H9 (cell line): ENCODE measurements at regions not wholly inside any gene's neighbourhood (a gene's known extent, or its start where the extent isn't known, plus 50 kb on each side); places are given as distances from the start of the nearest gene placed in this dataset.

Experiments
- DNase-seq: peaks from one replicate; pipeline ENCODE4 v3.0.0-alpha.2; 2017
- H2AFZ ChIP-seq: one replicate; pipeline ENCODE4 v1.6.1; 2013; ENCODE audit warnings: mild to moderate bottlenecking, low read length, control low read depth, moderate library complexity
- H2AK5ac ChIP-seq: 2 replicates; pipeline ENCODE4 v1.6.1; 2013; ENCODE audit warnings: low read length, control low read depth, mixed read lengths; ENCODE audit not compliant: insufficient read length
- H2BK120ac ChIP-seq: one replicate; pipeline ENCODE4 v1.6.1; 2013; ENCODE audit warnings: low read depth, mild to moderate bottlenecking, low read length, control low read depth, inconsistent platforms; ENCODE audit not compliant: poor library complexity, severe bottlenecking
- H2BK12ac ChIP-seq: 2 replicates; pipeline ENCODE4 v1.6.1; 2013; ENCODE audit warnings: low read length, control low read depth, mixed read lengths, low read depth; ENCODE audit not compliant: insufficient read length
- H2BK15ac ChIP-seq: 2 replicates; pipeline ENCODE4 v1.6.1; 2013; ENCODE audit warnings: low read depth, low read length, control low read depth
- H2BK20ac ChIP-seq: one replicate; pipeline ENCODE4 v1.6.1; 2013; ENCODE audit warnings: low read depth, mild to moderate bottlenecking, low read length, control low read depth, inconsistent platforms; ENCODE audit not compliant: poor library complexity, severe bottlenecking
- H2BK5ac ChIP-seq: 2 replicates; pipeline ENCODE4 v1.6.1; 2013; ENCODE audit warnings: low read length, control low read depth, mixed read lengths; ENCODE audit not compliant: insufficient read length
- H3K14ac ChIP-seq: 2 replicates; pipeline ENCODE4 v1.6.1; 2013; ENCODE audit warnings: low read length, control low read depth; ENCODE audit not compliant: insufficient read depth
- H3K18ac ChIP-seq: 2 replicates; pipeline ENCODE4 v1.6.1; 2013; ENCODE audit warnings: low read depth, mild to moderate bottlenecking, mixed read lengths, low read length, control low read depth; ENCODE audit not compliant: insufficient read length
- H3K23ac ChIP-seq: 2 replicates; pipeline ENCODE4 v1.6.1; 2013; ENCODE audit warnings: low read length, control low read depth, mixed read lengths, low read depth; ENCODE audit not compliant: insufficient read length
- H3K23me2 ChIP-seq: 2 replicates; pipeline ENCODE4 v1.6.1; 2013; ENCODE audit warnings: low read depth, mild to moderate bottlenecking, mixed read lengths, low read length, control low read depth; ENCODE audit not compliant: insufficient read length, poor library complexity, severe bottlenecking
- H3K27ac ChIP-seq: 2 replicates; pipeline ENCODE4 v1.5.1; 2013; ENCODE audit warnings: low read length, control low read depth, mixed read lengths, low read depth; ENCODE audit not compliant: insufficient read length
- H3K27me3 ChIP-seq: 2 replicates; pipeline ENCODE4 v1.6.1; 2013; ENCODE audit warnings: low read length, control low read depth, inconsistent platforms; ENCODE audit not compliant: insufficient read depth
- H3K4ac ChIP-seq: 2 replicates; pipeline ENCODE4 v1.6.1; 2013; ENCODE audit warnings: low read depth, mild to moderate bottlenecking, control low read depth, inconsistent platforms, low read length, moderate library complexity
- H3K4me1 ChIP-seq: 2 replicates; pipeline ENCODE4 v1.6.1; 2013; ENCODE audit warnings: low read length, control low read depth, inconsistent platforms; ENCODE audit not compliant: insufficient read depth
- H3K4me2 ChIP-seq: 2 replicates; pipeline ENCODE4 v1.6.1; 2013; ENCODE audit warnings: low read length, control low read depth, mixed read lengths; ENCODE audit not compliant: insufficient read length, insufficient read depth
- H3K56ac ChIP-seq: 2 replicates; pipeline ENCODE4 v1.6.1; 2013; ENCODE audit warnings: low read depth, mild to moderate bottlenecking, mixed read lengths, low read length, control low read depth; ENCODE audit not compliant: insufficient read length
- H3K79me1 ChIP-seq: 2 replicates; pipeline ENCODE4 v1.6.1; 2013; ENCODE audit warnings: low read depth, mild to moderate bottlenecking, moderate library complexity, low read length, control low read depth, inconsistent platforms; ENCODE audit not compliant: insufficient read depth, poor library complexity, severe bottlenecking
- H3K79me2 ChIP-seq: 2 replicates; pipeline ENCODE4 v1.6.1; 2013; ENCODE audit warnings: low read length, control low read depth, inconsistent platforms; ENCODE audit not compliant: insufficient read depth
- H3K9ac ChIP-seq: 2 replicates; pipeline ENCODE4 v1.6.1; 2013; ENCODE audit warnings: low read length, control low read depth, mixed read lengths; ENCODE audit not compliant: insufficient read length; ENCODE audit errors: extremely low read depth
- H3K9me3 ChIP-seq: one replicate; pipeline ENCODE4 v1.6.1; 2013; ENCODE audit warnings: low read depth, low read length, inconsistent platforms; ENCODE audit not compliant: control insufficient read depth
- H3T11ph ChIP-seq: one replicate; pipeline ENCODE4 v1.6.1; 2013; ENCODE audit warnings: mild to moderate bottlenecking, low read length, control low read depth, inconsistent platforms
- H4K20me1 ChIP-seq: one replicate; pipeline ENCODE4 v1.6.1; 2013; ENCODE audit not compliant: control insufficient read depth, insufficient read length, insufficient read depth
- H4K5ac ChIP-seq: 2 replicates; pipeline ENCODE4 v1.6.1; 2013; ENCODE audit warnings: low read depth, mild to moderate bottlenecking, mixed read lengths, low read length, control low read depth; ENCODE audit not compliant: insufficient read length
- H4K8ac ChIP-seq: replicated peaks from 2 replicates; pipeline ENCODE4 v1.6.1; 2013; ENCODE audit warnings: low read length, control low read depth, mixed read lengths, low read depth; ENCODE audit not compliant: insufficient read length
- H4K91ac ChIP-seq: 2 replicates; pipeline ENCODE4 v1.6.1; 2013; ENCODE audit warnings: low read depth, mild to moderate bottlenecking, moderate library complexity, mixed read lengths, low read length, control low read depth; ENCODE audit not compliant: insufficient read length
- H3K27ac Mint-ChIP-seq, 3 experiments: 2 replicates in 2 of 3; 3 replicates in 1 of 3; pipeline ENCODE4 v1.8.0; 2020 to 2021; ENCODE audit warnings: mixed read lengths in 3 of 3, mild to moderate bottlenecking in 1 of 3, moderate library complexity in 1 of 3
- H3K27me3 Mint-ChIP-seq: 2 replicates; pipeline ENCODE4 v1.8.0; 2021; ENCODE audit warnings: low read depth, mild to moderate bottlenecking, moderate library complexity, mixed read lengths
- H3K36me3 Mint-ChIP-seq, 3 experiments: 2 replicates in 2 of 3; 3 replicates in 1 of 3; pipeline ENCODE4 v1.8.0; 2020 to 2021; ENCODE audit warnings: low read depth in 3 of 3, mixed read lengths in 3 of 3; ENCODE audit not compliant: insufficient read depth in 1 of 3
- H3K4me1 Mint-ChIP-seq, 2 experiments: 2 replicates each; pipeline ENCODE4 v1.8.0; 2020; ENCODE audit warnings: mixed read lengths in 2 of 2
- H3K4me3 Mint-ChIP-seq, 2 experiments: 2 replicates in 1 of 2; 3 replicates in 1 of 2; pipeline ENCODE4 v1.8.0; 2020 to 2021; ENCODE audit warnings: mild to moderate bottlenecking in 2 of 2, mixed read lengths in 2 of 2, moderate library complexity in 1 of 2
- H3K9me3 Mint-ChIP-seq, 2 experiments: 2 replicates in 1 of 2; 3 replicates in 1 of 2; pipeline ENCODE4 v1.8.0; 2020; ENCODE audit warnings: mild to moderate bottlenecking in 2 of 2, mixed read lengths in 2 of 2, moderate library complexity in 1 of 2
- WGBS: extraction: QIAGEN DNeasy Blood & Tissue Kit; methylation state at CpG from one replicate; pipeline ENCODE4 v1.1.7; 2013; ENCODE audit warnings: missing lambda C conversion rate, low lambda C conversion rate, mixed read lengths; ENCODE audit not compliant: insufficient read length; ENCODE audit errors: extremely low coverage; 5-methylcytosine and 5-hydroxymethylcytosine counted together
- TF ChIP-seq, protein P1 (sequence below): fragments of 200-600 bp; sonication (generic); conservative IDR thresholded peaks from 3 replicates; pipeline ENCODE4 v1.8.0; 2021; ENCODE audit warnings: antibody characterized with exemption, mild to moderate bottlenecking

DNA sequence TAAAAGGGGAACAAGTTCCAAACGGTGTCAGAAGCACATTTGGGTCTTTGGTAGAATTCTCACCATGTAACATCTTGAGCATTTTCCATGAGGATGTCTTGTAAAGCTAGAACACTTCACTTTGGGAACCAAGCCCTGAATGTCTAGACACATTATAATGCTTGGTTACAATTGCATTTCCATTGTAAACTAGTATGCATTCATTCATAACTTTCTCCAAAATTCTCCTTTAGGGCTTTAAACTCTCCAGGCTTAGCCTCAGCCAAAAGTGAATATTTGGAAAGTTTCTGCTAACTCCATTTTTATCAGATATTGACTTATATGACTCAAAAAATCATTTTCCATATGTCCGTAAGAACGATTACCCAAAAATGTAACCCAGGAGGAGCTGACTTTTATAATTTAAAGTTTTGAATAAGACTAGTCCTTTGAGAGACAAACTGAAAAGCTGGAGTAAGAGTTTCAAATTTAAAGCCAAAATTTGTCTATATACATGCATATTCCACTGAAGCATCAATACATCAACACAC is 1170.4 kb downstream of the EFNB2 start:
- Histone ChIP-seq H4K8ac (no peak overlapping the region), H2BK5ac (no peak overlapping the region), H3K4ac (no peak overlapping the region), H3K27me3 (no peaks in the 10 kb centered on the region), H3K79me2 (no peaks in the 10 kb centered on the region), H2BK120ac (no peak overlapping the region), H3K23me2 (no peaks in the 10 kb centered on the region), H2AK5ac (no peak overlapping the region), H3K79me1 (no peaks in the 10 kb centered on the region), H4K20me1 (no peaks in the 10 kb centered on the region), H3K4me2 (no peak overlapping the region), H3K56ac (no peak overlapping the region), H3K9ac (no peak overlapping the region), H4K91ac (no peak overlapping the region), H3T11ph (no peak overlapping the region), H2BK20ac (no peak overlapping the region), H3K14ac (no peak overlapping the region), H3K4me1 (no peaks in the 10 kb centered on the region), H2BK15ac (no peak overlapping the region), H3K18ac (no peak overlapping the region), H3K23ac (no peak overlapping the region), H4K5ac (no peak overlapping the region), H2BK12ac (no peak overlapping the region), H3K27ac (no peak overlapping the region), H3K9me3 (no peaks in the 10 kb centered on the region), H2AFZ (no peak overlapping the region)
- Mint-ChIP-seq H3K4me3 (no peak overlapping the region), H3K4me1 (peaks cover 15 to 18% of the 10 kb centered on the region in 2 experiments), H3K27me3 (no peaks in the 10 kb centered on the region), H3K27ac (no peak overlapping the region), H3K9me3 (no peaks in the 10 kb centered on the region), H3K36me3 (no peaks in the 10 kb centered on the region)
- WGBS, result no CpG with 5 or more reads among the region's 3 CpGs
- DNase-seq, result no peak
- TF ChIP-seq, protein P1, sequence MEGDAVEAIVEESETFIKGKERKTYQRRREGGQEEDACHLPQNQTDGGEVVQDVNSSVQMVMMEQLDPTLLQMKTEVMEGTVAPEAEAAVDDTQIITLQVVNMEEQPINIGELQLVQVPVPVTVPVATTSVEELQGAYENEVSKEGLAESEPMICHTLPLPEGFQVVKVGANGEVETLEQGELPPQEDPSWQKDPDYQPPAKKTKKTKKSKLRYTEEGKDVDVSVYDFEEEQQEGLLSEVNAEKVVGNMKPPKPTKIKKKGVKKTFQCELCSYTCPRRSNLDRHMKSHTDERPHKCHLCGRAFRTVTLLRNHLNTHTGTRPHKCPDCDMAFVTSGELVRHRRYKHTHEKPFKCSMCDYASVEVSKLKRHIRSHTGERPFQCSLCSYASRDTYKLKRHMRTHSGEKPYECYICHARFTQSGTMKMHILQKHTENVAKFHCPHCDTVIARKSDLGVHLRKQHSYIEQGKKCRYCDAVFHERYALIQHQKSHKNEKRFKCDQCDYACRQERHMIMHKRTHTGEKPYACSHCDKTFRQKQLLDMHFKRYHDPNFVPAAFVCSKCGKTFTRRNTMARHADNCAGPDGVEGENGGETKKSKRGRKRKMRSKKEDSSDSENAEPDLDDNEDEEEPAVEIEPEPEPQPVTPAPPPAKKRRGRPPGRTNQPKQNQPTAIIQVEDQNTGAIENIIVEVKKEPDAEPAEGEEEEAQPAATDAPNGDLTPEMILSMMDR, result no peak
